GM12878 (cell line): ENCODE measurements at regions not wholly inside any gene's neighbourhood (a gene's known extent, or its start where the extent isn't known, plus 50 kb on each side); places are given as distances from the start of the nearest gene placed in this dataset.

Source experiments
- ATAC-seq: fragments of 200-7000 bp; cut with Tn5 transposase; 3 replicates; pipeline ENCODE4 v1.9.1; 2020; ENCODE audit warnings: mild to moderate bottlenecking, moderate library complexity
- BruUV-seq: library from RNA; stranded (reverse); fragments of 400-500 nt; replicated peaks from 2 replicates; lab custom pipeline; 2021; lab: Mats Ljungman, UMichigan
- CTCF ChIA-PET: fragments of 300-600 bp; sonication (Branson Sonifier 250); formaldehyde crosslinking; extraction: SDS; loops from one replicate; lab custom pipeline; 2021; ENCODE audit warnings: inconsistent platforms; lab: Yijun Ruan, JAX
- POLR2A ChIA-PET: fragments of 350-600 bp; formaldehyde crosslinking; extraction: SDS; loops from one replicate; lab custom pipeline; 2021; ENCODE audit warnings: inconsistent platforms; lab: Charles Lee
- RAD21 ChIA-PET: fragments of 300-600 bp; sonication (Branson Sonifier 250); formaldehyde crosslinking; loops from one replicate; lab custom pipeline; 2023; ENCODE audit warnings: antibody characterized with exemption; ENCODE audit not compliant: unreplicated experiment; lab: Charles Lee
- SMC1A ChIA-PET: fragments of 300-600 bp; sonication (Branson Sonifier 250); formaldehyde crosslinking; loops from one replicate; lab custom pipeline; 2023; ENCODE audit not compliant: unreplicated experiment, uncharacterized antibody; lab: Charles Lee
- DNase-seq: peaks from one replicate; pipeline ENCODE4 v3.0.0-alpha.2; 2011; ENCODE audit warnings: low read depth, low spot score
- FAIRE-seq: peaks from 3 replicates; lab custom pipeline; 2011; peaks lifted over from hg19 to GRCh38; lab: Jason Lieb, UNC
- H2AFZ ChIP-seq: 2 replicates; pipeline ENCODE4 v1.6.0; 2011; ENCODE audit warnings: low read depth, low read length, control low read depth; ENCODE audit not compliant: control insufficient read depth
- H3K27ac ChIP-seq: 2 replicates; pipeline ENCODE4 v1.5.1; 2011; ENCODE audit warnings: control low read depth; ENCODE audit not compliant: control insufficient read depth, insufficient read depth
- H3K27me3 ChIP-seq, 2 experiments: replicated peaks in 1 of 2; 2 replicates each; pipeline versions ENCODE4 v1.6.0 to v1.6.1; 2011; ENCODE audit warnings: low read length in 1 of 2; ENCODE audit not compliant: control insufficient read depth in 2 of 2, insufficient read depth in 2 of 2
- H3K36me3 ChIP-seq, 2 experiments: 2 replicates each; pipeline ENCODE4 v1.5.1; 2011; ENCODE audit warnings: low read length in 1 of 2; ENCODE audit not compliant: control insufficient read depth in 2 of 2, insufficient read depth in 2 of 2
- H3K4me1 ChIP-seq: 2 replicates; pipeline ENCODE4 v1.6.1; 2011; ENCODE audit warnings: mild to moderate bottlenecking, low read length, moderate library complexity, mixed read lengths; ENCODE audit not compliant: control insufficient read depth, insufficient read depth
- H3K4me2 ChIP-seq: 2 replicates; pipeline ENCODE4 v1.6.0; 2011; ENCODE audit warnings: control low read depth; ENCODE audit not compliant: control insufficient read depth, insufficient read depth
- H3K4me3 ChIP-seq: fragments of 200-600 bp; sonication (generic); 2 replicates; pipeline ENCODE4 v1.5.1; 2016
- H3K79me2 ChIP-seq: 2 replicates; pipeline ENCODE4 v1.6.0; 2011; ENCODE audit warnings: low read length; ENCODE audit not compliant: control insufficient read depth, insufficient read depth
- H3K9ac ChIP-seq: 2 replicates; pipeline ENCODE4 v1.8.0; 2011; ENCODE audit warnings: low read length, control low read depth, mixed read lengths; ENCODE audit not compliant: control insufficient read depth, insufficient read depth
- H3K9me3 ChIP-seq: replicated peaks from 3 replicates; pipeline ENCODE4 v1.5.1; 2011; ENCODE audit warnings: mild to moderate bottlenecking, low read length; ENCODE audit not compliant: control insufficient read depth, insufficient read depth
- H4K20me1 ChIP-seq: 2 replicates; pipeline ENCODE4 v1.6.0; 2011; ENCODE audit not compliant: control insufficient read depth, insufficient read depth
- IKZF2 ChIP-seq, 2 experiments: fragments of 450-650 bp; IDR thresholded peaks; 2 replicates each; pipeline ENCODE4 v1.6.1; 2017; ENCODE audit warnings: mild to moderate bottlenecking in 2 of 2, moderate library complexity in 2 of 2
- NFYB ChIP-seq: IDR thresholded peaks from 2 replicates; pipeline ENCODE4 v1.6.1; 2011; ENCODE audit warnings: low read depth, mild to moderate bottlenecking, low read length, improper control_type of control experiment, moderate library complexity; ENCODE audit not compliant: insufficient read depth
- NR2C1 ChIP-seq: fragments of 450-650 bp; IDR thresholded peaks from 2 replicates; pipeline ENCODE4 v1.6.1; 2017; ENCODE audit warnings: antibody characterized with exemption, mild to moderate bottlenecking, moderate library complexity
- NRF1 ChIP-seq: conservative IDR thresholded peaks from 2 replicates; pipeline ENCODE4 v1.6.1; 2011; ENCODE audit warnings: mild to moderate bottlenecking, low read depth, low read length, improper control_type of control experiment
- PAX5 ChIP-seq: IDR thresholded peaks from 2 replicates; pipeline ENCODE4 v1.6.1; 2011; ENCODE audit warnings: low read depth, low read length, borderline replicate concordance
- STAT3 ChIP-seq: IDR thresholded peaks from 2 replicates; pipeline ENCODE4 v1.6.1; 2011; ENCODE audit warnings: low read depth, low read length, improper control_type of control experiment
- WGBS: methylation state at CpG from one replicate; pipeline ENCODE4 v1.1.6; 2016; ENCODE audit warnings: low lambda C conversion rate; ENCODE audit not compliant: insufficient replicate concordance, insufficient coverage; ENCODE audit errors: missing lambda C conversion rate; 5-methylcytosine and 5-hydroxymethylcytosine counted together
- in situ Hi-C: fragments of 300-500 bp; cut with MboI; formaldehyde crosslinking; loops from 9 replicates; pipeline ENCODE4 v1.14.3; 2018; ENCODE audit warnings: mixed read lengths
- intact Hi-C: fragments of 100-400 bp; cut with micrococcal nuclease; formaldehyde crosslinking; loops from one replicate; pipeline ENCODE4 v1.14.2; 2022; ENCODE audit not compliant: unreplicated experiment
- TF ChIP-seq, protein P1 (sequence below): fragments of 450-650 bp; IDR thresholded peaks from 2 replicates; pipeline ENCODE4 v1.6.1; 2017; ENCODE audit warnings: mild to moderate bottlenecking, moderate library complexity
- TF ChIP-seq, protein P2 (sequence below): fragments of 450-650 bp; formaldehyde crosslinking; IDR thresholded peaks from 2 replicates; pipeline ENCODE4 v1.4.0; 2022; ENCODE audit warnings: mild to moderate bottlenecking, moderate library complexity

DNA sequence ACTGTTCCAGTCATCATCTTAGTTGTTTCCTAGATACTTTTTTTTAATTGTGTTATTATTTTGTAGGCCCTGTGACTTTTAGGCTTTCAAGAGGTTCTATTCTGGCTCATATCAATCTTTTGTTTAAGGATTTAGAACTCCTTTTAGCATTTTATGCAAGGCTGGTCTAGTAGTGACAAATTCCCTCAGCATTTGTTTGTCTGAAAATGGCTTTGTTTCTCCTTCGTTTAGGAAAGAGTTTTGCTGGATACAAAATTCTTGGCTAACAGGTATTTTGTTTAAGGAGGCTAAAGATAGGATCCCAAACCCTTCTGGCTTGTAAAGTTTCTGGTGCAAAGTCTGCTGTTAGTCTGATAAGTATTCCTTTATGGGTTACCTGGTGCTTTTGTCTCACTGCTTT is 116.6 kb upstream of the SLC66A3 start (continued):
- TF ChIP-seq, protein P1, sequence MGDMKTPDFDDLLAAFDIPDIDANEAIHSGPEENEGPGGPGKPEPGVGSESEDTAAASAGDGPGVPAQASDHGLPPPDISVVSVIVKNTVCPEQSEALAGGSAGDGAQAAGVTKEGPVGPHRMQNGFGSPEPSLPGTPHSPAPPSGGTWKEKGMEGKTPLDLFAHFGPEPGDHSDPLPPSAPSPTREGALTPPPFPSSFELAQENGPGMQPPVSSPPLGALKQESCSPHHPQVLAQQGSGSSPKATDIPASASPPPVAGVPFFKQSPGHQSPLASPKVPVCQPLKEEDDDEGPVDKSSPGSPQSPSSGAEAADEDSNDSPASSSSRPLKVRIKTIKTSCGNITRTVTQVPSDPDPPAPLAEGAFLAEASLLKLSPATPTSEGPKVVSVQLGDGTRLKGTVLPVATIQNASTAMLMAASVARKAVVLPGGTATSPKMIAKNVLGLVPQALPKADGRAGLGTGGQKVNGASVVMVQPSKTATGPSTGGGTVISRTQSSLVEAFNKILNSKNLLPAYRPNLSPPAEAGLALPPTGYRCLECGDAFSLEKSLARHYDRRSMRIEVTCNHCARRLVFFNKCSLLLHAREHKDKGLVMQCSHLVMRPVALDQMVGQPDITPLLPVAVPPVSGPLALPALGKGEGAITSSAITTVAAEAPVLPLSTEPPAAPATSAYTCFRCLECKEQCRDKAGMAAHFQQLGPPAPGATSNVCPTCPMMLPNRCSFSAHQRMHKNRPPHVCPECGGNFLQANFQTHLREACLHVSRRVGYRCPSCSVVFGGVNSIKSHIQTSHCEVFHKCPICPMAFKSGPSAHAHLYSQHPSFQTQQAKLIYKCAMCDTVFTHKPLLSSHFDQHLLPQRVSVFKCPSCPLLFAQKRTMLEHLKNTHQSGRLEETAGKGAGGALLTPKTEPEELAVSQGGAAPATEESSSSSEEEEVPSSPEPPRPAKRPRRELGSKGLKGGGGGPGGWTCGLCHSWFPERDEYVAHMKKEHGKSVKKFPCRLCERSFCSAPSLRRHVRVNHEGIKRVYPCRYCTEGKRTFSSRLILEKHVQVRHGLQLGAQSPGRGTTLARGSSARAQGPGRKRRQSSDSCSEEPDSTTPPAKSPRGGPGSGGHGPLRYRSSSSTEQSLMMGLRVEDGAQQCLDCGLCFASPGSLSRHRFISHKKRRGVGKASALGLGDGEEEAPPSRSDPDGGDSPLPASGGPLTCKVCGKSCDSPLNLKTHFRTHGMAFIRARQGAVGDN = no peak
- TF ChIP-seq STAT3 = no peak
- no peak for TF ChIP-seq NR2C1
- TF ChIP-seq, protein P2, sequence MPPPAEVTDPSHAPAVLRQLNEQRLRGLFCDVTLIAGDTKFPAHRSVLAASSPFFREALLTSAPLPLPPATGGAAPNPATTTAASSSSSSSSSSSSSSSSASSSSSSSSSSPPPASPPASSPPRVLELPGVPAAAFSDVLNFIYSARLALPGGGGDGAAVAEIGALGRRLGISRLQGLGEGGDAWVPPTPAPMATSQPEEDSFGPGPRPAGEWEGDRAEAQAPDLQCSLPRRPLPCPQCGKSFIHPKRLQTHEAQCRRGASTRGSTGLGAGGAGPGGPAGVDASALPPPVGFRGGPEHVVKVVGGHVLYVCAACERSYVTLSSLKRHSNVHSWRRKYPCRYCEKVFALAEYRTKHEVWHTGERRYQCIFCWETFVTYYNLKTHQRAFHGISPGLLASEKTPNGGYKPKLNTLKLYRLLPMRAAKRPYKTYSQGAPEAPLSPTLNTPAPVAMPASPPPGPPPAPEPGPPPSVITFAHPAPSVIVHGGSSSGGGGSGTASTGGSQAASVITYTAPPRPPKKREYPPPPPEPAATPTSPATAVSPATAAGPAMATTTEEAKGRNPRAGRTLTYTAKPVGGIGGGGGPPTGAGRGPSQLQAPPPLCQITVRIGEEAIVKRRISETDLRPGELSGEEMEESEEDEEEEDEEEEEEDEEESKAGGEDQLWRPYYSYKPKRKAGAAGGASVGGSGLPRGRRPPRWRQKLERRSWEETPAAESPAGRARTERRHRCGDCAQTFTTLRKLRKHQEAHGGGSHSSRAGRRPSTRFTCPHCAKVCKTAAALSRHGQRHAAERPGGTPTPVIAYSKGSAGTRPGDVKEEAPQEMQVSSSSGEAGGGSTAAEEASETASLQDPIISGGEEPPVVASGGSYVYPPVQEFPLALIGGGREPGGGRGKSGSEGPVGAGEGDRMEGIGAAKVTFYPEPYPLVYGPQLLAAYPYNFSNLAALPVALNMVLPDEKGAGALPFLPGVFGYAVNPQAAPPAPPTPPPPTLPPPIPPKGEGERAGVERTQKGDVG (CRISPR knock-in tag) = no peak
- TF ChIP-seq NRF1 = no peak
- TF ChIP-seq, all 136 proteins: peak for 0

DNA sequence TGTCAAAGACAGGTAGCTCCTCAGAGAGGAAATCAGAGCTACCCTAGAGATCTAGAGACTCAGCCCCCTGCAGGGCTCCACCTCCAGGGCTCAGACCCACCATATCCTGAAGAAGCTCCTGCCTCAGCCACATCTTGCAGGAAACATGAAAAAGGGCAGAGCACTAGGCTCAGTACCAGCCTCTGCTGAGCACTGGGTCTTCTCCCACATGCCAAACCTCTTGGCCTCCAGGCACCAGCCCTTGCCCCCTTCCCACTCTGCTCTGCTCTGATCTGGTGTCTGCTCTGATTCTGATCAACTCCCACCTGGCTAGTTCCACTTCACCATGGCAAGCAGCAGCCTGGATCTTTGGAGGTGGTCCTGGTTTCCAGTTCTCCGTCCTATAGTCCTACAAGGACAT is 114.3 kb upstream of the SLC66A3 start:
- WGBS = 6% methylated on average over 1 of the region's 1 CpG
- Histone ChIP-seq H4K20me1 (no peaks in the 10 kb centered on the region), H3K27me3 (peaks cover 0 to 4% of the 10 kb centered on the region in 2 experiments; a peak in 2 of 4 replicates), H3K9me3 (peaks cover 3% of the 10 kb centered on the region; the same call in 2 of the 3 replicates), H3K4me2 (no peak overlapping the region), H3K79me2 (no peaks in the 10 kb centered on the region), H3K27ac (no peak overlapping the region), H3K36me3 (no peaks in the 10 kb centered on the region), H3K9ac (no peak overlapping the region), H3K4me3 (no peak overlapping the region), H3K4me1 (no peaks in the 10 kb centered on the region), H2AFZ (no peak overlapping the region)
- FAIRE-seq (no peak), DNase-seq (no peak), ATAC-seq (no peak)
- ChIA-PET CTCF (interaction anchor here (0.8 kb wide), 1 partner anchor 437 kb away, joined by 3 read pairs; no protein-coding TSS in a partner anchor), POLR2A (interaction anchor here (1.1 kb wide), 1 partner anchor 8 kb away, joined by 3 read pairs; no protein-coding TSS in a partner anchor), RAD21 (no interaction called here), SMC1A (no interaction called here)
- in situ Hi-C loops (no loop called here), intact Hi-C loops (no loop called here)
- TF ChIP-seq PAX5 (no peak), NFYB (no peak), IKZF2 (IDR thresholded peaks at IDR 0.05) (no peak)
- no TSS peak for BruUV-seq
